Panc1 (cell line): ENCODE measurements at regions not wholly inside any gene's neighbourhood (a gene's known extent, or its start where the extent isn't known, plus 50 kb on each side); places are given as distances from the start of the nearest gene placed in this dataset.

Source experiments
- ATAC-seq: fragments of 200-7000 bp; cut with Tn5 transposase; 2 replicates; pipeline ENCODE4 v1.9.1; 2020; ENCODE audit warnings: mild to moderate bottlenecking, moderate library complexity
- BruUV-seq: library from RNA; stranded (reverse); fragments of 400-500 nt; replicated peaks from 2 replicates; lab custom pipeline; 2021; lab: Mats Ljungman, UMichigan
- CTCF ChIA-PET: fragments of 300-600 bp; sonication (Branson Sonifier 250); formaldehyde crosslinking; loops from one replicate; lab custom pipeline; 2022; ENCODE audit warnings: antibody characterized with exemption; lab: Charles Lee
- POLR2A ChIA-PET: fragments of 300-600 bp; sonication (Branson Sonifier 250); formaldehyde crosslinking; loops from one replicate; lab custom pipeline; 2022; ENCODE audit warnings: antibody characterized with exemption; lab: Charles Lee
- DNase-seq: peaks from one replicate; pipeline ENCODE4 v3.0.0-alpha.2; 2010; ENCODE audit warnings: low read depth, low spot score
- H3K27ac ChIP-seq: 2 replicates; pipeline ENCODE4 v1.5.1; 2011; ENCODE audit warnings: mild to moderate bottlenecking, low read length, inconsistent platforms
- H3K27me3 ChIP-seq: fragments of 200-500 bp; sonication (Bioruptor generic); 2 replicates; pipeline ENCODE4 v1.6.0; 2014; ENCODE audit warnings: low read length, inconsistent platforms; ENCODE audit not compliant: control insufficient read depth, insufficient read depth
- H3K36me3 ChIP-seq: fragments of 200-500 bp; sonication (Bioruptor generic); 2 replicates; pipeline ENCODE4 v1.5.1; 2014; ENCODE audit warnings: inconsistent platforms, mild to moderate bottlenecking, low read length, moderate library complexity; ENCODE audit not compliant: control insufficient read depth, insufficient read depth
- H3K4me1 ChIP-seq: 2 replicates; pipeline ENCODE4 v1.5.1; 2011; ENCODE audit warnings: inconsistent platforms, mild to moderate bottlenecking, low read length, moderate library complexity; ENCODE audit not compliant: control insufficient read depth, insufficient read depth
- H3K4me3 ChIP-seq, 2 experiments: 2 replicates each; pipeline ENCODE4 v1.5.1; 2011 to 2012; ENCODE audit warnings: low read depth in 2 of 2, low read length in 2 of 2, mild to moderate bottlenecking in 2 of 2, inconsistent platforms in 1 of 2, moderate library complexity in 1 of 2
- H3K9me3 ChIP-seq: fragments of 200-500 bp; sonication (Bioruptor generic); 2 replicates; pipeline ENCODE4 v1.5.1; 2014; ENCODE audit warnings: low read depth, mild to moderate bottlenecking, inconsistent platforms, low read length, moderate library complexity; ENCODE audit not compliant: control insufficient read depth, insufficient read depth
- CTCF ChIP-seq: fragments of 450-650 bp; IDR thresholded peaks from 2 replicates; pipeline ENCODE4 v1.5.1; 2017; ENCODE audit warnings: mild to moderate bottlenecking
- POLR2AphosphoS5 ChIP-seq: IDR thresholded peaks from 2 replicates; pipeline ENCODE4 v1.6.1; 2012; ENCODE audit warnings: mild to moderate bottlenecking, low read depth, low read length, moderate library complexity
- SIN3A ChIP-seq: IDR thresholded peaks from 2 replicates; pipeline ENCODE4 v1.6.1; 2012; ENCODE audit warnings: low read depth, mild to moderate bottlenecking, low read length, moderate library complexity, borderline replicate concordance; ENCODE audit not compliant: insufficient read depth
- TCF7L2 ChIP-seq: IDR thresholded peaks from 2 replicates; pipeline ENCODE4 v1.6.1; 2011; ENCODE audit warnings: mild to moderate bottlenecking, low read depth, low read length, inconsistent platforms
- in situ Hi-C: cut with HindIII; loops from 2 replicates; pipeline ENCODE4 v1.10.0; 2016; ENCODE audit warnings: low sequenced_read_pairs, low pct_unique_long_range_greater_than_20kb
- intact Hi-C: fragments of 100-400 bp; cut with micrococcal nuclease; formaldehyde crosslinking; loops from one replicate; pipeline ENCODE4 v1.10.0; 2022; ENCODE audit not compliant: unreplicated experiment
- TF ChIP-seq, protein P1 (sequence below), 2 experiments: IDR thresholded peaks; 2 replicates each; pipeline ENCODE4 v1.6.1; 2011 to 2012; ENCODE audit warnings: low read depth in 2 of 2, control low read depth in 1 of 2, low read length in 1 of 2, mild to moderate bottlenecking in 1 of 2, moderate library complexity in 1 of 2; ENCODE audit not compliant: insufficient read depth in 1 of 2

- Histone ChIP-seq H3K27ac (no peak overlapping the region), H3K4me3 (no peak overlapping the region), H3K4me1 (no peaks in the 10 kb centered on the region), H3K27me3 (no peaks in the 10 kb centered on the region), H3K9me3 (no peaks in the 10 kb centered on the region), H3K36me3 (no peaks in the 10 kb centered on the region)
- POLR2A ChIA-PET = no interaction called here
- intact Hi-C loops (no loop called here), in situ Hi-C loops (no loop called here)
- DNase-seq (no peak), ATAC-seq (no peak)
- BruUV-seq = no TSS peak
- CTCF ChIA-PET = no interaction called here
- TF ChIP-seq TCF7L2 = no peak
- no peak for TF ChIP-seq POLR2AphosphoS5
- no peak for TF ChIP-seq SIN3A
- TF ChIP-seq, protein P1, sequence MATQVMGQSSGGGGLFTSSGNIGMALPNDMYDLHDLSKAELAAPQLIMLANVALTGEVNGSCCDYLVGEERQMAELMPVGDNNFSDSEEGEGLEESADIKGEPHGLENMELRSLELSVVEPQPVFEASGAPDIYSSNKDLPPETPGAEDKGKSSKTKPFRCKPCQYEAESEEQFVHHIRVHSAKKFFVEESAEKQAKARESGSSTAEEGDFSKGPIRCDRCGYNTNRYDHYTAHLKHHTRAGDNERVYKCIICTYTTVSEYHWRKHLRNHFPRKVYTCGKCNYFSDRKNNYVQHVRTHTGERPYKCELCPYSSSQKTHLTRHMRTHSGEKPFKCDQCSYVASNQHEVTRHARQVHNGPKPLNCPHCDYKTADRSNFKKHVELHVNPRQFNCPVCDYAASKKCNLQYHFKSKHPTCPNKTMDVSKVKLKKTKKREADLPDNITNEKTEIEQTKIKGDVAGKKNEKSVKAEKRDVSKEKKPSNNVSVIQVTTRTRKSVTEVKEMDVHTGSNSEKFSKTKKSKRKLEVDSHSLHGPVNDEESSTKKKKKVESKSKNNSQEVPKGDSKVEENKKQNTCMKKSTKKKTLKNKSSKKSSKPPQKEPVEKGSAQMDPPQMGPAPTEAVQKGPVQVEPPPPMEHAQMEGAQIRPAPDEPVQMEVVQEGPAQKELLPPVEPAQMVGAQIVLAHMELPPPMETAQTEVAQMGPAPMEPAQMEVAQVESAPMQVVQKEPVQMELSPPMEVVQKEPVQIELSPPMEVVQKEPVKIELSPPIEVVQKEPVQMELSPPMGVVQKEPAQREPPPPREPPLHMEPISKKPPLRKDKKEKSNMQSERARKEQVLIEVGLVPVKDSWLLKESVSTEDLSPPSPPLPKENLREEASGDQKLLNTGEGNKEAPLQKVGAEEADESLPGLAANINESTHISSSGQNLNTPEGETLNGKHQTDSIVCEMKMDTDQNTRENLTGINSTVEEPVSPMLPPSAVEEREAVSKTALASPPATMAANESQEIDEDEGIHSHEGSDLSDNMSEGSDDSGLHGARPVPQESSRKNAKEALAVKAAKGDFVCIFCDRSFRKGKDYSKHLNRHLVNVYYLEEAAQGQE (IDR thresholded peaks at IDR 0.05; ENCODE audit: insufficient read depth in 1 of 2, low read depth in 2 of 2, low read length in 1 of 2) = no peak
- no peak for TF ChIP-seq CTCF
Observed at GRCh38 chr17:5864741-5865657, 205.2 kb upstream of the WSCD1 start.

GRCh38 chr17:5866978-5867377 is 203.2 kb upstream of the WSCD1 start:
- intact Hi-C loops = no loop called here
- H3K27me3 ChIP-seq = no peaks in the 10 kb centered on the region
- H3K36me3 ChIP-seq = no peaks in the 10 kb centered on the region
- no peaks in the 10 kb centered on the region for H3K4me1 ChIP-seq
- no peak for TF ChIP-seq CTCF
- TF ChIP-seq POLR2AphosphoS5 = no peak
- TF ChIP-seq, protein P1 (IDR thresholded peaks at IDR 0.05; ENCODE audit: insufficient read depth in 1 of 2, low read depth in 2 of 2, low read length in 1 of 2) = no peak
- no peak for TF ChIP-seq SIN3A
- no peak for TF ChIP-seq TCF7L2
- DNase-seq = no peak
- no TSS peak for BruUV-seq
- ChIA-PET CTCF (no interaction called here), POLR2A (no interaction called here)
- H3K27ac ChIP-seq = no peak overlapping the region
- H3K9me3 ChIP-seq = no peaks in the 10 kb centered on the region
- H3K4me3 ChIP-seq = no peak overlapping the region
- in situ Hi-C loops = no loop called here
- no peak for ATAC-seq
